GM04503 (cell line): ENCODE measurements at regions not wholly inside any gene's neighbourhood (a gene's known extent, or its start where the extent isn't known, plus 50 kb on each side); places are given as distances from the start of the nearest gene placed in this dataset.
"Not testable (repeated sequence)": the region's sequence is repeated elsewhere in the genome, so short reads cannot be mapped to it uniquely, and the experiment has no call there.

Source experiments
- DNase-seq: peaks from one replicate; pipeline ENCODE4 v3.0.0-alpha.2; 2012; ENCODE audit warnings: low read depth

DNA sequence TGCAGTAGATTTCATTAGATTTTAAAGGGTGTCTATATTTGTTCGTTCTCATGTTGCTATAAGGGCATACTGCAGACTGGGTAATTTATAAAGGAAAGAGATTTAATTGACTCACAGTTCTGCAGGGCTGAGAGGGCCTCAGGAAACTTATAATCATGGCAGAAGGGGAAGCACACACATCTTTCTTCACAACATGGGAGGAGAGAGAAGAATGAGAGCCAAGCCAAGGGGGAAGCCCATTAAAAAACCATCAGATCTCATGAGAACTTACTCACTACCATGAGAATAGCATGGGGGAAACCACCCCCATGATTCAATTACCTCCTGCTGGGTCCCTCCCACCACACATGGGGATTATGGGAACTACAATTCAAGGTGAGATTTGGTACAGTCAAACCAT, 99.5 kb upstream of the TCF21 start:
- DNase-seq: not testable (repeated sequence)

DNA sequence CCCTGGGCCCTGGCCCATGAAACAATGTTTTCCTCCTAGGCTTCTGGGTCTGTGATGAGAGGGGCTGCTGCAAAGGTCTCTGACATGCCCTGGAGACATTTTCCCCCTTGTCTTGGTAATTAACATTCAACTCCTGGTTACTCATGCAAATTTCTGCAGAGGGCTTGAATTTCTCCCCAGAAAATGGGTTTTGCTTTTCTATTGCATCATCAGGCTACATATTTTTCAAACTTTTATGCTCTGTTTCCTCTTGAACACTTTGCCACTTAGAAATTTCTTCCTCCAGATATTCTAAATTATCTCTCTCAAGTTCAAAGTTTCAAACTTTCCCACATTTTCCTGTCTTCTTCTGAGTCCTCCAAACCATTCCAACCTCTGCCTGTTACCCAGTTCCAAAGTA, 98.2 kb upstream of the TCF21 start:
- not testable (repeated sequence) for DNase-seq

DNA sequence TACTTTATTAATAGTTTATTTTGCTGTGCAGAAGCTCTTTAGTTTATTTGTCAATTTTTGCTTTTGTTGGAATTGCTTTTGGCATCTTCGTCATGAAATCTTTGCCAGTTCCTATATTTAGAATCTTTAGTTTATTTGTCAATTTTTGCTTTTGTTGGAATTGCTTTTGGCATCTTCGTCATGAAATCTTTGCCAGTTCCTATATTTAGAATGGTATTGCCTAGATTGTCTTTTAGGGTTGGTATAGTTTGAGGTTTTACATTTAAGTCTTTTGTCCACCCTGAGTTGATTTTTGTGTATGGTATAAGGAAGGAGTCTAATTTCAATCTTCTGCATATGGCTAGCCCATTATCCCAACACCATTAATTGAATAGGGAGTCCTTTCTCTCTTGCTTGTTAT, 93.9 kb upstream of the TCF21 start:
- DNase-seq: not testable (repeated sequence)

DNA sequence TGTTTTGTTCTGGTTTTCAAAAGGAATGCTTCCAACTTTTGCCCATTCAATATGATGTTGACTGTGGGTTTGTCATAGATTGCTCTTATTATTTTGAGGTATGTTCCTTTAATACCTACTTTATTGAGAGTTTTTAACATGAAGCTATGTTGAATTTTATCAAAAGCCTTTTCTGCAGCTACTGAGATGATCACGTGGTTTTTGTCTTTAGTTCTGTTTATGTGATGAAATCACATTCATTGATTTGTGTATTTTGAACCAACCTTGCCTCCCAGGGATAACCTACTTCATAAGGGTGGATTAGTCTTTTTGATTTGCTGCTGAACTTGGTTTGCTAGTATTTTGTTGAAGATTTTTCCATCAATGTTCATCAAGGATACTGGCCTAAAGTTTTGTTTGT, 92.7 kb upstream of the TCF21 start:
- DNase-seq: no peak

DNA sequence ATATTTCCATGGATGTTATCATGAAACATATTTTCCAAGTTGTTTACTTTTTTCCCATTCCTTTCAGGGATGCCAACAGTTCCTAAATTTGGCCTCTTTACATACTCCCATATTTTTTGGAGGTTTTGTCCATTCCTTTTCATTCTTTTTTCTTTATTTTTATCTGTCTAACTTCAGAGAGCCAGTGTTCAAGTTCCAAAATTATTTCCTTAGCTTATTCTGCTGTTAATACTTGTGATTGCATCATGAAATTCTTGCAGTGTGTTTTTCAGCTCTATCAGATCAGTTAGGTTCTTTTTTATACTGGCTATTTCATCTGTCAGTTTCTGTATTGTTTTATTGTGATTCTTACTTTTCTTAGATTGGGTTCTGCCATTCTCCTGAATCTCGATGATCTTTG, 89.9 kb upstream of the TCF21 start:
- no peak for DNase-seq

DNA sequence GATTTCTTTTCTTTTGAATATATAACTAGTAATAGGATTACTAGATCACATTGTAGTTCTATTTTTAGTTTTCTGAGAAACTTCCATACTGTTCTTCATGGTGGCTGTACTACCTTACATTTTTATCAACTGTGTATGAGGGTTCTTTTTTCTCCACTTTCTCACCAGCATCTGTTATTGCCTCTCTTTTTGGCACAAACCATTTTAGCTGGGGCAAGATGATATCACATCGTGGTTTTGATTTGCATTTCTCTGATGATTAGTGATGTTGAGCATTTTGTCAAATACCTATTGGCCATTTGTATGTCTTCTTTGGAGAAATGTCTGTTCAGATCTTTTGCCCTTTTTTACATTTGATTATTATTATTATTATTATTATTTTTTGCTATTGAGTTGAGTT, 86.1 kb upstream of the TCF21 start:
- DNase-seq: no peak

DNA sequence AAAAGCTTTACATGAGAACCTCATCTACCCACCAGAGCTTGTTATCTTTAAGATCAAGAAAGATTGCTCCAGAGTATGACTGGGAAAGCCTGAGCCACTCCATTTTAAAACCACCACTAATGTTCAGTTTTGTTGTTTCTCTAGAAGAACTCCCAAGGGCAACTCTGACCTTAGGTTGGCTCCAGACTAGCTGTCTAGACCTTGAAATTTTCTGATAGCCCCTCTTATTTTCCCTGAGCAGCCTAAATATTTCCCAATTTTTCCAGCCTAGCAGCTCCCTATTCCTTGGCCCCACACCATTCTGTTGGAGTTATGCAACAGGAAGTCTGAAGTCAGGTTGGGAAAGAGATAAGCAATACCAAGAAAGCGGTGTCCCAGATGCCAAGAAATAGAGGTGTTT, 84.6 kb upstream of the TCF21 start:
- no peak for DNase-seq

DNA sequence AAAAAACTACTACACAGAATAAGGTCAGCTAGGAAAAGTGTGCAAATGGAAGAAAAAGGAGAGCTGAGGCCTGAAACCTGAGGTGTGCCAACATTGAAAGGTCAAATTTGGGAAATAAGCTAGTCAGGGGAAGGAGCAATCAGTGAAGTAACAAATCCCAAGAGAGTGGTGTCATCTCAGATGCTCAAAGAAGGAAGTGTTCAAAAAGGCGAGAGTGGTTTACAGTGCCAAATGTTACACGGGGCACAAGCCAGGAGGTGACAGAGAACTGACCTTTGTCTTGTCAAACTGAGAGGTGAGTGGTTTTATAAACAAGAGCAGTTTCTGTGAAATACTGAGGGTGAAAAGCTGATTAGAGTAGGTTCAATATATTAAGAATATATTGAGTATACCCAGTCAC, 83.0 kb upstream of the TCF21 start:
- no peak for DNase-seq

DNA sequence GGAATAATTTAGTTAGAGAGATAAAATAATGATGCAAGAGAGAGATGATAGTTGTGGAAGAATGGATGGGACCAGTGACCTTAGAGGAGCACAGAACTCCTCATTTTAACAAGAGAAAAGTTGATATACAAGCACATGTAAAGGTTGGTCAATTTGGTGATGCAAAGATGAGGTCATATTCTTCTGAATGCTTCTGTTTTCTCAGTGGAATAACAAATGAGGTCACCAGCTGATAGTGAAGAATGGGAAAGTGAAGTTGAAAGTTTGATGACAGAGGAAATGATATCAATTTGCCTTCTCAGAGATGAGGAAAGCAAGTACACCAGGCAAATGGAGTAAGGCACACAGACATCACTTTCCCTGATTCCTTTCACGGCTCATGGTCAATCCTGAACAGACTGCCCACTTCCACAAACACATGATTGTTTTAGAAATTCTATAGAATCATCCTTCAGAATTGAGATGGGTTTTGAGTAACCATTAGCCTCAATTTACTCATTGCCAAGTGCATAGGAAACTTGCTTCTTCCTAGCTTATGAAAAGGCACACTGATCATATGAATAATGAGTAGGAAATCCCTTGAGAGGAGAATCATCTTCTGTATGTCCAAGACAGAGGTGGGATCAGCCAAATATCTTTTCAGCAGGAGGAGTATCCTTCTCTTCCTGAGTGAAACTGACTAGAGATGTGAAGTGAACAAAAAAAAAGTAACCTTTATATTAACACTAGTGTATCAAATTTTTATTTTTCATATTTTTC, 82.4 kb upstream of the TCF21 start:
- DNase-seq: no peak

DNA sequence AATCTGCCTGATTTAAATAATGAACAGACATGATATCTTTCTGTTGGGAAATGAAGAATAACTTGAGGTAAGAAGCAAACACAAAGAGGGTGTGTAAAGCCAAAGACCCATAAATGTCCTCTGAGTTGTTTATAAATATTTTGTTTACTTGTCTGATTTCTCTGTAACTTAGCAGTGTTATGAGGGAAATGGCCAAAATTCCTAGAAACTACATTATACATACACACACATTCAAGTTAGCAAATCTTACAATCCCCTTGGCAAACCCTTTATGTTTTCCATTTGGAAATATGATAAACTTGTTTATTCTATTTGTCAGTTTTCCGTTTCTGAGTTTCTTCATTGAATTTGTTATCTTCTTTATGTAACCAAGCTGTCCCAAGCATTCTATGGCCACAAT, 81.4 kb upstream of the TCF21 start:
- no peak for DNase-seq

DNA sequence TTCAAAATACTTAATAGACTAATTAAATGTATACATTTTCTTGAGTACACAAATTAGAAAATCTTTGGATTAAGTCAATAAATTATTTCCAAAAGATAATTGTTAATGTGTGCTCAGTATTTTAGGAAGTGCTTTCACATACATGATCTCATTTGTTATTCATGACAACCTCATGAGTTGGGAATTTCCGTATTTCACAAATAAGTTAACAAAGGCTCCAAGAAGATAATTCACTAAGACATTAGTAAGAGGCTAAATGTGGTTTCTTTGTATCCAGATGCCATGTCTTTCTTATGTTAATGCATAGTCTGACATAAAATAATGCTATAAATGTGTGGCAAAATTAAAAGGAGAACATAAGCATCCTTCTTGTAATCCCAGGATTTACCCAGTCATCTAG, 79.5 kb upstream of the TCF21 start:
- no peak for DNase-seq

DNA sequence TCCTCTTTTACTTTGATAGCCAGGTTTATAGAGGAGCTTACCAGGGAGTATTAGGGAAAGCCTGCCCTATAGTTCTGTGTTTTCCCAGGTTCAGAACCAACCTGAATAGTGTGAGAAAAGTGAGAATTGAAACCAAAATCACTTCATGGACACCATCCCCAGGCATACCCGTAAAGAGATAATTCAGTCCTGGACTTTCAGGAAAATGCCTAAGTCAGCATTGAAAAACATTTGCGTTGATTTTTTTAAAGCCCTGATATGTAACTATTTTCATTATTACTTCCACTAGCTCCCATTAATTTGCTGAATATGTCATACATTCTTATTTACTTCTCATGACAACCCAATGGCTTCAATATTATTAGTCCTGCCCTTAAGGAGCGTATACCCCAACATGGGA, 77.4 kb upstream of the TCF21 start:
- DNase-seq: no peak

DNA sequence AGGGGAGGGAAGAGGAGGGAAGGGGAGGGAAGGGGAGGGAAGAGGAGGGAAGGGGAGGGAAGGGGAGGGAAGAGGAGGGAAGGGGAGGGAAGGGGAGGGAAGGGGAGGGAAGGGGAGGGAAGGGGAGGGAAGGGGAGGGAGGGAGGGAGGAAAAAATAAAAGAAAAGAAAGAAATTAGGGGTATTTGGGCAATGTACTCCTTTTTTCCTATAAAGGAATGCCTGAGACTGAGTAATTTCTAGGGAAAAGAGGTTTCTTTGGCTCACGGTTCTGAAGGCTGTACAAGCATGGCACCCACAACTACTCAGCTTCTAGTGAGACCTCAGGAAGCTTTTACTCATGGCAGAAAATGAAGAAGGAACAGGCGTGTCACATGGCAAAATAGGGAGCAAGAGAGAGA, 76.5 kb upstream of the TCF21 start:
- DNase-seq: not testable (repeated sequence)

DNA sequence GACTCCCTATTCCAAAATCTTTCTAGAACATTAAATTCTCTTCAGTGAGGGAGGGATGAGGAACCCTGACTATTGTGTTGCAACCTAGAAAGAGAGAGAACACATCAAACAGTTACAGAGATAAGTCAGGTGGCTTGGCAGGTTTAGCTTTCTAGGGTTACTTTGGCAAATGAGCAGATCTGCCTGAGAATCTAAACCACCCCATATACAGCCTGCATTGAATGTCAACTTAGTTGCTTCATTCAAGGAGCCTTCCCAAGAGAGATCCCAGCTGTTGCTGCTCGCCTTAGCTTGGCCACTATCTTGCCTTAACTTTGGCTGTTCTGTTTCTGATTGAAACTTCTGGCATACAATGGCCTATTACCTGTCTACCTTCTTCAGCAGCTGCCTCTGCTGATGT, 74.7 kb upstream of the TCF21 start:
- DNase-seq: no peak

DNA sequence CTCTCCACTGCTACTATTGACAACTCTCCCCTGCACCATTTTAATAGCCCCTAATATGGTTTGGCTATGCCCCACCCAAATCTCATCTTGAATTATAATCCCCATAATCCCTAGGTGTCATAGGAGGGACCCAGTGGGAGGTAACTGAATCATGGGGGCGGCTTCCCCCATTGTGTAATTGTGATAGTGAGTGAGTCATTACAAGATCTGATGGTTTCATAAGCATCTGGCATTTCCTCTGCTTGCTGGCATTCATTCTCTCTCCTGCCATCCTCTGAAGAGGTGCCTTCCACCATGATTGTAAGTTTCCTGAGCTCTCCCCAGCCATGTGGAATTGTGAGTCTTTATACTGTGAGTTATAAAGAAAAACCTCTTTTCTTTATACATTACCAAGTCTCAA, 74.1 kb upstream of the TCF21 start:
- DNase-seq: peak; percentile 25

DNA sequence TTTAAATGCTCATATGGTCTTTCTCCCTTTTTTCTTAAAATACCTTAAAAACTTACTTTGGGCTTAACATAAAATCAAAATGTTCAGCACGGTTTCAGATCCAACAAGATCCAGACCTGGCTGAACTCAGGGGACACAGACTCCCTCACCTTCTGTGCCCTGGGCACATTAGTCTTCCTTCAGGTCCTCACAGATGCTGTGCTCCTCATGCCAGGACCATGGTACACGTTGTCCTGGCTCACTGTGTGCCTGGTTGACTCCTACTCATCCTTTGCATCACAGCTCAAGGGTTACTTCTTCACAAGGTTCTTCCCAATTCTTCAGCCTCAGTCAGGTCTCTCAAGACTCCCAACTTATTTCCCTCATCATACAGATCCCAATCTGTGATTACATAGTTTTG, 73.6 kb upstream of the TCF21 start:
- DNase-seq: no peak

DNA sequence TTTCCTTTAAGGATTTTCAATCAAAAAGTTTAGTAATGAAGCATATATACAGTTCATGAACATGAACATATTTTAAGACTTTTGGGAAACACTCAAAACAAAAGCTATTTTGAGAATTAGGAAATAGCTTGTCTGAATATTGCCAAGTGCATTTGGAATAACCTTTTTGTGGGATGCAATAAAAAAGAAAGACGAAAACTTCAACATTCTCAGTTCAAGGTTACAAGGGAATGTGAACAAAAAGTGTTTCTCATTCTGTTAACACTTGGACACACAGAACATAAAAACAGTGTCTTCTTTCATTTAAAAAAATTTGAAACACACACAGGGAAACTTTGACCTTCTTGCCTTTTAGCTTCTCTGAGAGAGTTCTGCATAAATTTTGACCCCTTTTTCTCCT, 72.7 kb upstream of the TCF21 start:
- DNase-seq: no peak

DNA sequence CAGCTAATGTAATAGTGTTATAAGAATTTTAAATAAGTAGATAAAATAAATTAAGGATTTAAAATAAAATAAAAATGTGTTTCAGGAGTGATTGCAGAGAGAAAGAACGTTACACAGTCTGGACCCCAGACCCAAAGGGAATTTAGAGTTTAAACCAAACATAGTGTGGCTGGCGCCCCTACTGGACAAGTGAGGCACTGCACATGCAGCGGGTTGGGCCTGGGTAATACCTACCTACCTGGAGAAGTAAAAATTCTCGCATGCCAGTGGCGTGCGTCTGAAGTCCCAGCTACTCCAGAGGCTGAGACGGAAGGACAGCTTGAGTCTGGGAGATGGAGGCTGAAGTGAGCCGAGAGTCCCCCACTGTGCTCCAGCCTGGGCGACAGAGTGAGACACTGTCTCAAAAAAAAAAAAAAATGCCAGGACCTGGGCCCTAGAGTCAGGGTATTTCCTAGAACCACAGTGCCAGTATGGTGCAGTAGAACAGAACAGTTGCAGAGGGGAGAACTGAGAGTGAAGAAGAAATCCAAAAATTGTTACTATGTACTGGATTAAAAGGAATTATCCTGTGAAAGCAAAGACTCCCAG, 71.4 kb upstream of the TCF21 start:
- no peak for DNase-seq

DNA sequence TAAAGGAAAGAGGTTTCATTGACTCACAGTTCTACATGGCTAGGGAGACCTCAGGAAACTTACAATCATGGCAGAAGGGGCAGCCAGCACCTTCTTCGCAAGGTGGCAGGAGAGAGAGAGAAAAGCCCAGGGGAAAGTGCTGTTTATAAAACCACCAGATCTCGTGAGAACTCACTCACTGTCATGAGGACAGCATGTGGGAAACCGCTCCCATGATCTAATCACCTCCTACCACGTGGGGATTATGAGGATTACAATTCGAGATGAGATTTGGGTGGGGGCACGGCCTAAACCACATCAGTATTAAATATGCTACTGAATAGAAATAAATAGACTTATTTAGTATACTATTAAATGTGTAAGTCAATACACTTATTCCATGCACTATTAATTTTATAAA, 70.6 kb upstream of the TCF21 start:
- no peak for DNase-seq

DNA sequence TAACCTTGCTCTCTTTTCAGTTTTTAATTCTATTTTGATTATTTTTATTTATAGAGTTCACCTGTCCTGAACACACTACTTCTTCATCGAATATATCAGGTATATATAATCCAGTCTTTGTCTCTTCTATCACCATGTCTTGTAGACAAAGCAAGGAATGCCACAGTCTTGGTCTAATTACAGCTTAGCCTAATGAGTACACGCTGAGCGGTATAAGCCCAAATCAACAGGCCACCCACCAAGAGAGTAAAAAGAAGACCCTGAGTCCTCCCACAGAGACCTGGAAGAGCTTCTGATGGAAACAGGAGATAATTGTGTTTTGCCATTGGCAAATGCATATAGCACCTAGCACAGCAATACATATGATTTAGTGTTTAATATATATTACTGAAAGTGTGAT, 68.7 kb upstream of the TCF21 start:
- no peak for DNase-seq

DNA sequence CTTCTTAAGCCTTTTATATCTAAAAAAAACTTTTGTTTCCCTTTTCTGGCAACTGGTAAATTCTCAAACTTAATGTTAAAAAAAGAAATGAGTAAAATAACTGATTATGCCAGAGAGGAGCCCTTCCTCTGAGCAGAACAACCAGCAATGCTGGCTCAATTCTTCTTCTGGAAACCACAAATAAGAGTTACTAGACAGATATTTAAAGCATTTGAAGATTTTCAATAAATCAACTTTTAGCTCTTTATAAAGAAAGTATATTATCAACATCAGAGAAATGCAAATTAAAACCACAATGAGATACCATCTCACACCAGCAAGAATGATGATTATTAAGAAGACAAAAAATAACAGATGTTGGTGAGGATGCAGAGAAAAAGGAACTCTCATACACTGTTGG, 61.1 kb upstream of the TCF21 start:
- DNase-seq: no peak

DNA sequence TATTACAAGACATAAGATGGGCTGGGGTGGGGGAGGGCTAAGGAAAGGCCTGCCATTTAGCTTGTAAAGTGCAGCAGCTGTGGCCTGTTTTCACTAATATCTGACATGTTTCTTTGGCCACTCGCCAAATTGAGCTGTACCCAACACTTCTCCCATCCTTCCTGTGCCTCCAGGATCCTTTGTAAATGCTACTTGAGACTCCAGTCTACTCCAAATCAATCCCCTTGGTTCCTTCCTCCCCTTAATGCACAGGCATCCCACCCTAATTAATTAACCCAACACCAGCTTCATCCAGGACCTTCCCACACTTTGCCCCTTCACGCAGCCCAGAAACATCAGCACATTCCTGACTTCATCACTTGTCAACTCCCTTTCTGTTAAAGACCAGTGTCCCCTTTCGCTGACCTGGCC, 55.0 kb upstream of the TCF21 start:
- no peak for DNase-seq

DNA sequence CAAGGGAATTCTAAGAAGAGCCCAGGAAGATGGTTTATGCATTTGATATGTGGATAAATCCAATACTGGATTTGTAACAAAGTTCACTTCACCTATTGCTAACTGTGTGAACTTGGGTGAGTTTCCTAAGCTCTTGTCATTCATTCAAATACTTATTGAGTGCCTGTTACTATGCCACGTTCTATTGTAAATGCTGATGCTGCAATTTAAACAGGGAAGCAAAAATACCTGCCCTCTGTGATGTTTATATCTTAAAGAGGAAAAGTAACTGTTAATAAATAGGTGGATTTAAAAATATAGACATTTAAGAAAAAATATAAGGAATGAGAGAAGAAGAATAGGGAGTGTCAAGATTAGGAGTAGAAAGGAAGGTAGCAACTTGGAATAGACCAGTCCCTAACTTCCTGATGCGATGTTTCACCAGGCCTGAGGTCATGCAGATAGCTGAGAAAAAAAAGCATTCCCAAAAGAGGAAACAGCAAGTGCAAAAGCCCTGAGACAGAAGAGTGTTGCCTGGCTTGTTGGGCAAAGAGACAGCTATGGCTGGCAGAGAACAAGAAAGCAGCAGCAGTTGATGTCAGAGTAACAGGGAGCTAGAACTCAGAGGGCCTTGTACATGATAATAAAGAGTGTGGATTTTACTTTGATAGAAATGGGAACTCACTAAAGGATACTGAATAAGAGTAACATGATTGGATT, 54.3 kb upstream of the TCF21 start:
- DNase-seq: no peak

DNA sequence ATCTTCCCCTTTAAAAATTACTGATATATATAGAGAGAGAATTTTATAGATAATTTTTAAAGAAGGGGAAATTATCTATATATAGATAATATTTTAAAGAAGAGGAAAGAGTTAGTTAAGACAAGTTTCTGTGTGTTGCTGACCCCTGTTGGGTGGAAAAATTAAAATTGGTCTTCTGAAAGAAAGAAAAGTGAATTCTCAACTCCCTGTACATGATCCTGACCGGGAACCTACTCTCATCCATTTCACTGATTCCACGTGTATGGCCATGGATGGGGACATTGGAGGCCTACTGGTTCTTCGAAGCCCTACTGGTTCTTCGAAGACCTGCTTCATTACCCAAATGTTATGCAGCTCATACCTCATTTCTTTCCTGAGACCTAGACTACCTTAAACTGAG, 53.0 kb upstream of the TCF21 start:
- no peak for DNase-seq
